H9 (cell line): ENCODE measurements at regions not wholly inside any gene's neighbourhood (a gene's known extent, or its start where the extent isn't known, plus 50 kb on each side); places are given as distances from the start of the nearest gene placed in this dataset.

Experiments used
- DNase-seq: peaks from one replicate; pipeline ENCODE4 v3.0.0-alpha.2; 2017
- H2AFZ ChIP-seq: one replicate; pipeline ENCODE4 v1.6.1; 2013; ENCODE audit warnings: mild to moderate bottlenecking, low read length, control low read depth, moderate library complexity
- H2AK5ac ChIP-seq: 2 replicates; pipeline ENCODE4 v1.6.1; 2013; ENCODE audit warnings: low read length, control low read depth, mixed read lengths; ENCODE audit not compliant: insufficient read length
- H2BK120ac ChIP-seq: one replicate; pipeline ENCODE4 v1.6.1; 2013; ENCODE audit warnings: low read depth, mild to moderate bottlenecking, low read length, control low read depth, inconsistent platforms; ENCODE audit not compliant: poor library complexity, severe bottlenecking
- H2BK12ac ChIP-seq: 2 replicates; pipeline ENCODE4 v1.6.1; 2013; ENCODE audit warnings: low read length, control low read depth, mixed read lengths, low read depth; ENCODE audit not compliant: insufficient read length
- H2BK15ac ChIP-seq: 2 replicates; pipeline ENCODE4 v1.6.1; 2013; ENCODE audit warnings: low read depth, low read length, control low read depth
- H2BK20ac ChIP-seq: one replicate; pipeline ENCODE4 v1.6.1; 2013; ENCODE audit warnings: low read depth, mild to moderate bottlenecking, low read length, control low read depth, inconsistent platforms; ENCODE audit not compliant: poor library complexity, severe bottlenecking
- H2BK5ac ChIP-seq: 2 replicates; pipeline ENCODE4 v1.6.1; 2013; ENCODE audit warnings: low read length, control low read depth, mixed read lengths; ENCODE audit not compliant: insufficient read length
- H3K14ac ChIP-seq: 2 replicates; pipeline ENCODE4 v1.6.1; 2013; ENCODE audit warnings: low read length, control low read depth; ENCODE audit not compliant: insufficient read depth
- H3K18ac ChIP-seq: 2 replicates; pipeline ENCODE4 v1.6.1; 2013; ENCODE audit warnings: low read depth, mild to moderate bottlenecking, mixed read lengths, low read length, control low read depth; ENCODE audit not compliant: insufficient read length
- H3K23ac ChIP-seq: 2 replicates; pipeline ENCODE4 v1.6.1; 2013; ENCODE audit warnings: low read length, control low read depth, mixed read lengths, low read depth; ENCODE audit not compliant: insufficient read length
- H3K23me2 ChIP-seq: 2 replicates; pipeline ENCODE4 v1.6.1; 2013; ENCODE audit warnings: low read depth, mild to moderate bottlenecking, mixed read lengths, low read length, control low read depth; ENCODE audit not compliant: insufficient read length, poor library complexity, severe bottlenecking
- H3K27ac ChIP-seq: 2 replicates; pipeline ENCODE4 v1.5.1; 2013; ENCODE audit warnings: low read length, control low read depth, mixed read lengths, low read depth; ENCODE audit not compliant: insufficient read length
- H3K27me3 ChIP-seq: 2 replicates; pipeline ENCODE4 v1.6.1; 2013; ENCODE audit warnings: low read length, control low read depth, inconsistent platforms; ENCODE audit not compliant: insufficient read depth
- H3K4ac ChIP-seq: 2 replicates; pipeline ENCODE4 v1.6.1; 2013; ENCODE audit warnings: low read depth, mild to moderate bottlenecking, control low read depth, inconsistent platforms, low read length, moderate library complexity
- H3K4me1 ChIP-seq: 2 replicates; pipeline ENCODE4 v1.6.1; 2013; ENCODE audit warnings: low read length, control low read depth, inconsistent platforms; ENCODE audit not compliant: insufficient read depth
- H3K4me2 ChIP-seq: 2 replicates; pipeline ENCODE4 v1.6.1; 2013; ENCODE audit warnings: low read length, control low read depth, mixed read lengths; ENCODE audit not compliant: insufficient read length, insufficient read depth
- H3K56ac ChIP-seq: 2 replicates; pipeline ENCODE4 v1.6.1; 2013; ENCODE audit warnings: low read depth, mild to moderate bottlenecking, mixed read lengths, low read length, control low read depth; ENCODE audit not compliant: insufficient read length
- H3K79me1 ChIP-seq: 2 replicates; pipeline ENCODE4 v1.6.1; 2013; ENCODE audit warnings: low read depth, mild to moderate bottlenecking, moderate library complexity, low read length, control low read depth, inconsistent platforms; ENCODE audit not compliant: insufficient read depth, poor library complexity, severe bottlenecking
- H3K79me2 ChIP-seq: 2 replicates; pipeline ENCODE4 v1.6.1; 2013; ENCODE audit warnings: low read length, control low read depth, inconsistent platforms; ENCODE audit not compliant: insufficient read depth
- H3K9ac ChIP-seq: 2 replicates; pipeline ENCODE4 v1.6.1; 2013; ENCODE audit warnings: low read length, control low read depth, mixed read lengths; ENCODE audit not compliant: insufficient read length; ENCODE audit errors: extremely low read depth
- H3K9me3 ChIP-seq: one replicate; pipeline ENCODE4 v1.6.1; 2013; ENCODE audit warnings: low read depth, low read length, inconsistent platforms; ENCODE audit not compliant: control insufficient read depth
- H3T11ph ChIP-seq: one replicate; pipeline ENCODE4 v1.6.1; 2013; ENCODE audit warnings: mild to moderate bottlenecking, low read length, control low read depth, inconsistent platforms
- H4K20me1 ChIP-seq: one replicate; pipeline ENCODE4 v1.6.1; 2013; ENCODE audit not compliant: control insufficient read depth, insufficient read length, insufficient read depth
- H4K5ac ChIP-seq: 2 replicates; pipeline ENCODE4 v1.6.1; 2013; ENCODE audit warnings: low read depth, mild to moderate bottlenecking, mixed read lengths, low read length, control low read depth; ENCODE audit not compliant: insufficient read length
- H4K8ac ChIP-seq: replicated peaks from 2 replicates; pipeline ENCODE4 v1.6.1; 2013; ENCODE audit warnings: low read length, control low read depth, mixed read lengths, low read depth; ENCODE audit not compliant: insufficient read length
- H4K91ac ChIP-seq: 2 replicates; pipeline ENCODE4 v1.6.1; 2013; ENCODE audit warnings: low read depth, mild to moderate bottlenecking, moderate library complexity, mixed read lengths, low read length, control low read depth; ENCODE audit not compliant: insufficient read length
- H3K27ac Mint-ChIP-seq, 3 experiments: 2 replicates in 2 of 3; 3 replicates in 1 of 3; pipeline ENCODE4 v1.8.0; 2020 to 2021; ENCODE audit warnings: mixed read lengths in 3 of 3, mild to moderate bottlenecking in 1 of 3, moderate library complexity in 1 of 3
- H3K27me3 Mint-ChIP-seq: 2 replicates; pipeline ENCODE4 v1.8.0; 2021; ENCODE audit warnings: low read depth, mild to moderate bottlenecking, moderate library complexity, mixed read lengths
- H3K36me3 Mint-ChIP-seq, 3 experiments: 2 replicates in 2 of 3; 3 replicates in 1 of 3; pipeline ENCODE4 v1.8.0; 2020 to 2021; ENCODE audit warnings: low read depth in 3 of 3, mixed read lengths in 3 of 3; ENCODE audit not compliant: insufficient read depth in 1 of 3
- H3K4me1 Mint-ChIP-seq, 2 experiments: 2 replicates each; pipeline ENCODE4 v1.8.0; 2020; ENCODE audit warnings: mixed read lengths in 2 of 2
- H3K4me3 Mint-ChIP-seq, 2 experiments: 2 replicates in 1 of 2; 3 replicates in 1 of 2; pipeline ENCODE4 v1.8.0; 2020 to 2021; ENCODE audit warnings: mild to moderate bottlenecking in 2 of 2, mixed read lengths in 2 of 2, moderate library complexity in 1 of 2
- H3K9me3 Mint-ChIP-seq, 2 experiments: 2 replicates in 1 of 2; 3 replicates in 1 of 2; pipeline ENCODE4 v1.8.0; 2020; ENCODE audit warnings: mild to moderate bottlenecking in 2 of 2, mixed read lengths in 2 of 2, moderate library complexity in 1 of 2
- CTCF ChIP-seq: fragments of 200-600 bp; sonication (generic); conservative IDR thresholded peaks from 3 replicates; pipeline ENCODE4 v1.8.0; 2021; ENCODE audit warnings: antibody characterized with exemption, mild to moderate bottlenecking
- WGBS: extraction: QIAGEN DNeasy Blood & Tissue Kit; methylation state at CpG from one replicate; pipeline ENCODE4 v1.1.7; 2013; ENCODE audit warnings: missing lambda C conversion rate, low lambda C conversion rate, mixed read lengths; ENCODE audit not compliant: insufficient read length; ENCODE audit errors: extremely low coverage; 5-methylcytosine and 5-hydroxymethylcytosine counted together

GRCh38 chr3:135366816-135367215, 571.8 kb downstream of the EPHB1 start:
- TF ChIP-seq CTCF = no peak
- Histone ChIP-seq H2AFZ (no peak overlapping the region), H3K9ac (no peak overlapping the region), H3K23ac (no peak overlapping the region), H3K27me3 (no peaks in the 10 kb centered on the region), H3K4me1 (peaks cover 2% of the 10 kb centered on the region; the same call in 1 of the 2 replicates), H2BK120ac (no peak overlapping the region), H3K56ac (no peak overlapping the region), H3K9me3 (no peaks in the 10 kb centered on the region), H3T11ph (no peak overlapping the region), H3K14ac (no peak overlapping the region), H2BK5ac (no peak overlapping the region), H4K5ac (no peak overlapping the region), H2BK12ac (no peak overlapping the region), H2AK5ac (no peak overlapping the region), H4K8ac (no peak overlapping the region), H3K23me2 (no peaks in the 10 kb centered on the region), H2BK15ac (no peak overlapping the region), H3K4ac (no peak overlapping the region), H4K20me1 (no peaks in the 10 kb centered on the region), H4K91ac (no peak overlapping the region), H2BK20ac (no peak overlapping the region), H3K27ac (no peak overlapping the region), H3K79me2 (no peaks in the 10 kb centered on the region), H3K18ac (no peak overlapping the region), H3K79me1 (no peaks in the 10 kb centered on the region), H3K4me2 (no peak overlapping the region)
- no CpG with 5 or more reads among the region's 3 CpGs for WGBS
- Mint-ChIP-seq H3K36me3 (no peaks in the 10 kb centered on the region; a peak in 1 of 7 replicates), H3K9me3 (no peaks in the 10 kb centered on the region), H3K27me3 (no peaks in the 10 kb centered on the region), H3K4me3 (no peak overlapping the region), H3K27ac (no peak overlapping the region), H3K4me1 (peaks cover 5 to 23% of the 10 kb centered on the region in 2 experiments)
- DNase-seq = no peak
